Lower lobe of right lung (tissue), 2 donors: ENCODE measurements at regions not wholly inside any gene's neighbourhood (a gene's known extent, or its start where the extent isn't known, plus 50 kb on each side); places are given as distances from the start of the nearest gene placed in this dataset.

Experiments used
- ATAC-seq, 2 donors: fragments of 200-7000 bp; cut with Tn5 transposase; one replicate each; pipeline ENCODE4 v1.9.1; 2020 to 2022; ENCODE audit warnings: mild to moderate bottlenecking in 2 of 2, moderate library complexity in 2 of 2
- DNase-seq: peaks from one replicate; pipeline ENCODE4 v3.0.0-alpha.2; 2020
- H3K27ac ChIP-seq: fragments of 200-600 bp; one replicate; pipeline ENCODE4 v1.8.0; 2022
- H3K27me3 ChIP-seq: fragments of 200-600 bp; one replicate; pipeline ENCODE4 v1.8.0; 2022; ENCODE audit warnings: low read depth
- H3K36me3 ChIP-seq: fragments of 200-600 bp; one replicate; pipeline ENCODE4 v1.8.0; 2022; ENCODE audit warnings: mild to moderate bottlenecking
- H3K4me1 ChIP-seq: fragments of 200-600 bp; one replicate; pipeline ENCODE4 v1.8.0; 2022
- H3K4me3 ChIP-seq: fragments of 200-600 bp; one replicate; pipeline ENCODE4 v1.8.0; 2022; ENCODE audit warnings: mild to moderate bottlenecking
- H3K9me3 ChIP-seq: fragments of 200-600 bp; one replicate; pipeline ENCODE4 v1.8.0; 2022
- intact Hi-C: fragments of 100-400 bp; cut with DNase I; formaldehyde crosslinking; loops from one replicate; pipeline ENCODE4 v1.11.0; 2022
- TF ChIP-seq, protein P1 (sequence below): fragments of 200-600 bp; IDR thresholded peaks from one replicate; pipeline ENCODE4 v1.8.0; 2022; ENCODE audit warnings: antibody characterized with exemption, mild to moderate bottlenecking
- donor health status: DM: no; HTN: yes; CAD: no; lungs with severe emphysema.

GRCh38 chr3:127350172-127351050, 62.6 kb upstream of the PRR20G start:
- Histone ChIP-seq H3K4me3 (no peak overlapping the region), H3K27ac (no peak overlapping the region), H3K4me1 (no peaks in the 10 kb centered on the region), H3K27me3 (no peaks in the 10 kb centered on the region), H3K36me3 (no peaks in the 10 kb centered on the region), H3K9me3 (no peaks in the 10 kb centered on the region)
- intact Hi-C loops, result no loop called here
- ATAC-seq (peak in 1 of 2 donors; percentile 8), DNase-seq (no peak)
- TF ChIP-seq, protein P1, sequence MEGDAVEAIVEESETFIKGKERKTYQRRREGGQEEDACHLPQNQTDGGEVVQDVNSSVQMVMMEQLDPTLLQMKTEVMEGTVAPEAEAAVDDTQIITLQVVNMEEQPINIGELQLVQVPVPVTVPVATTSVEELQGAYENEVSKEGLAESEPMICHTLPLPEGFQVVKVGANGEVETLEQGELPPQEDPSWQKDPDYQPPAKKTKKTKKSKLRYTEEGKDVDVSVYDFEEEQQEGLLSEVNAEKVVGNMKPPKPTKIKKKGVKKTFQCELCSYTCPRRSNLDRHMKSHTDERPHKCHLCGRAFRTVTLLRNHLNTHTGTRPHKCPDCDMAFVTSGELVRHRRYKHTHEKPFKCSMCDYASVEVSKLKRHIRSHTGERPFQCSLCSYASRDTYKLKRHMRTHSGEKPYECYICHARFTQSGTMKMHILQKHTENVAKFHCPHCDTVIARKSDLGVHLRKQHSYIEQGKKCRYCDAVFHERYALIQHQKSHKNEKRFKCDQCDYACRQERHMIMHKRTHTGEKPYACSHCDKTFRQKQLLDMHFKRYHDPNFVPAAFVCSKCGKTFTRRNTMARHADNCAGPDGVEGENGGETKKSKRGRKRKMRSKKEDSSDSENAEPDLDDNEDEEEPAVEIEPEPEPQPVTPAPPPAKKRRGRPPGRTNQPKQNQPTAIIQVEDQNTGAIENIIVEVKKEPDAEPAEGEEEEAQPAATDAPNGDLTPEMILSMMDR, result no peak

GRCh38 chr3:127349501-127350171, 61.8 kb upstream of the PRR20G start:
- no peaks in the 10 kb centered on the region for H3K27me3 ChIP-seq
- H3K36me3 ChIP-seq, result no peaks in the 10 kb centered on the region
- H3K27ac ChIP-seq, result no peak overlapping the region
- DNase-seq (no peak), ATAC-seq (peak in 1 of 2 donors; percentile 54)
- no peaks in the 10 kb centered on the region for H3K9me3 ChIP-seq
- intact Hi-C loops, result no loop called here
- no peaks in the 10 kb centered on the region for H3K4me1 ChIP-seq
- TF ChIP-seq, protein P1, result no peak
- no peak overlapping the region for H3K4me3 ChIP-seq

DNA sequence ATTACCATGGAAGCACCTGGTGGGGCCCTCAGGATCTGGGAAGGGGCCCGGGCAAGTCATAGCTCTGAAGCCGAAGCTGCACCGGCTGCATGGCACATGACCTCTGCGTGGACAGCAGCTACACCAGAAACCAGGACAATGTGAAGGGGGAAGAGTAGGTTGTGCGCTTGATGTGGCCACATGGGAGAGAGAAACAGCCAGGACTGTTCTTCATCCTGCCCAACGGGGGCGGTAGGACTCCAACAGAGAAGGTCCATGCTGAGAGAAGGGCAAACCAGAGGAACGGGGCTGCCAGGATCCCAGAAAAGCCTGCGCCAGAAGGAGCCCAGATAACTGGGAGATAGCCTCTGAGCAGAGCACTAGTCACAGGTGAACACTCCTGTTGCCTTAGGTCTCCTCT, 54.9 kb upstream of the PRR20G start:
- Histone ChIP-seq H3K4me1 (peaks cover 6% of the 10 kb centered on the region), H3K27me3 (peaks cover 8% of the 10 kb centered on the region), H3K9me3 (no peaks in the 10 kb centered on the region), H3K36me3 (no peaks in the 10 kb centered on the region), H3K27ac (no peak overlapping the region), H3K4me3 (no peak overlapping the region)
- ATAC-seq (peak; percentile 34 to 62), DNase-seq (no peak)
- intact Hi-C loops, result no loop called here
- TF ChIP-seq, protein P1, result no peak

GRCh38 chr3:127339928-127340861, 52.3 kb upstream of the PRR20G start:
- Histone ChIP-seq H3K27me3 (peaks cover 17% of the 10 kb centered on the region), H3K9me3 (no peaks in the 10 kb centered on the region), H3K27ac (no peak overlapping the region), H3K4me3 (no peak overlapping the region), H3K4me1 (peaks cover 6% of the 10 kb centered on the region), H3K36me3 (no peaks in the 10 kb centered on the region)
- DNase-seq, result no peak
- TF ChIP-seq, protein P1, result no peak
- intact Hi-C loops, result no loop called here
- no peak for ATAC-seq

- intact Hi-C loops, result no loop called here
- H3K4me3 ChIP-seq, result no peak overlapping the region
- peaks cover 17% of the 10 kb centered on the region for H3K27me3 ChIP-seq
- H3K4me1 ChIP-seq, result peaks cover 6% of the 10 kb centered on the region
- DNase-seq, result no peak
- ATAC-seq, result no peak
- H3K9me3 ChIP-seq, result peaks cover 8% of the 10 kb centered on the region
- H3K27ac ChIP-seq, result no peak overlapping the region
- no peaks in the 10 kb centered on the region for H3K36me3 ChIP-seq
- TF ChIP-seq, protein P1, result no peak
These were observed 51.2 kb upstream of the PRR20G start for GRCh38 chr3:127339016-127339415.
